Caki2 (cell line): ENCODE measurements at regions not wholly inside any gene's neighbourhood (a gene's known extent, or its start where the extent isn't known, plus 50 kb on each side); places are given as distances from the start of the nearest gene placed in this dataset.
"Not testable (repeated sequence)": the region's sequence is repeated elsewhere in the genome, so short reads cannot be mapped to it uniquely, and the experiment has no call there.

ENCODE experiments used
- DNase-seq: peaks from one replicate; pipeline ENCODE4 v3.0.0-alpha.2; 2015; ENCODE audit warnings: low read depth
- in situ Hi-C: cut with HindIII; loops from 2 replicates; pipeline ENCODE4 v1.10.0; 2016; ENCODE audit warnings: low sequenced_read_pairs, low pct_unique_long_range_greater_than_20kb, mixed read lengths

DNA sequence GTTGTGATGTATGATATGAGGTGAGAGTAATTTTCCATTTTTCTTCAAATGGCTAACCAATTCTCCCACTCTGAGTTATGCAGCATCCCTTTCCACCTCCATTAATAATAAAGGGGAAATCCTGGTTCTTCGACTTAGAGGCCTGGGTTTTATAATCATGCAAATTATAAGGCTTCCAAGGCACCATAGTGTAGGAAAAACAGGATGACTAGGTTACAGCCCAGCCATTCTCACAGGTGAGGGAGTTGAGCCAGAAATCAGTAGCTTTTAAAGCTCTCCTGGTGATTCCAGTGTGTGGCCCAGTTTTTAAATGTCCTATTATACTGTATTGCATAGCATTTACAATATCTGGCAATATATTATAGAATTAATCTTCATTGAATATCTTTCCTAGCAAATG, 203.1 kb downstream of the ARHGEF9 start:
- no peak for DNase-seq
- in situ Hi-C loops: no loop called here

GRCh38 chrX:63581398-63581797, 203.6 kb downstream of the ARHGEF9 start:
- in situ Hi-C loops: no loop called here
- DNase-seq: no peak

- in situ Hi-C loops: no loop called here
These were observed 208.5 kb downstream of the ARHGEF9 start for GRCh38 chrX:63576533-63576932.

GRCh38 chrX:63575700-63576099, 209.3 kb downstream of the ARHGEF9 start:
- in situ Hi-C loops, DNase-seq: not testable (repeated sequence)

More at GRCh38 chrX:63576533-63576932, 208.5 kb downstream of the ARHGEF9 start:
- DNase-seq: no peak

- in situ Hi-C loops: no loop called here
- DNase-seq: no peak
These were observed 215.7 kb upstream of the SPIN4 start for GRCh38 chrX:63566856-63567255.

GRCh38 chrX:63561425-63561824, 210.3 kb upstream of the SPIN4 start:
- in situ Hi-C loops: no loop called here
- DNase-seq: no peak

GRCh38 chrX:63560601-63561218, 209.6 kb upstream of the SPIN4 start:
- DNase-seq: peak; percentile 67
- in situ Hi-C loops: no loop called here

DNA sequence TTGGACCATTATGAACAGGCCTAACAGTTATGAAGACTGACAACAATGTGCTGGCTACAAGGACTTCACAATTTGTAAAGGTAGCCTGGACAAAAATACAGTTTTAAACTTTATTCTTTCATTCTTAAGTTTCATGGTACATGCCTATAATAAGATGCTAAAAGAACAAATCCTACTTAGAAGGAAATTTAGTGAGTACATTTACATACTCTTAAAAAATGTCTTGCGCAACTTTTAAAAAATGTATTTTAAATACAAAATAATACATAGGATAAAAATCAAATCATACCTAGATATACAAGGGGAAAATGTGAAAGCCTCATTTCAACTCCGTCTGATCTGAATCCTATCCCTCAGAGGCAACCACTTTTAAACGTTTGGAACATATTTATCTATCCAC, 200.7 kb upstream of the SPIN4 start:
- in situ Hi-C loops: no loop called here
- DNase-seq: no peak

DNA sequence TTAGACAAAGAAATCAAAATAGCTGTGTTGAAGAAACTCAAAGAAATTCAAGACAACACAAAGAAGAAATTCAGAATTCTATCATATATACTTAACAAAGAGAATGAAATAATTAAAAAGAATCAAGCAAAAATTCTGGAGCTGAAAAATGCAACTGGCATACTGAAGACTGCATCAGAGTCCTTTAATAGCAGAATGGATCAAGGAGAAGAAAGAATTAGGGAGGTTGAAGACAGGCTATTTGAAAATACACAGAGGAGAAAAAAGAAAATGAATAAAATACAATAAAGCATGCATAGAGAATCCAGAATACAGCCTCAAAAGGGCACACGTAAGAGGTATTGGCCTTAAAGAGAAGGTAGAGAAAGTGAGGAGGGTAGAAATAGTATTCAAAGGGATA, 179.5 kb upstream of the SPIN4 start:
- DNase-seq: no peak
- in situ Hi-C loops: no loop called here

DNA sequence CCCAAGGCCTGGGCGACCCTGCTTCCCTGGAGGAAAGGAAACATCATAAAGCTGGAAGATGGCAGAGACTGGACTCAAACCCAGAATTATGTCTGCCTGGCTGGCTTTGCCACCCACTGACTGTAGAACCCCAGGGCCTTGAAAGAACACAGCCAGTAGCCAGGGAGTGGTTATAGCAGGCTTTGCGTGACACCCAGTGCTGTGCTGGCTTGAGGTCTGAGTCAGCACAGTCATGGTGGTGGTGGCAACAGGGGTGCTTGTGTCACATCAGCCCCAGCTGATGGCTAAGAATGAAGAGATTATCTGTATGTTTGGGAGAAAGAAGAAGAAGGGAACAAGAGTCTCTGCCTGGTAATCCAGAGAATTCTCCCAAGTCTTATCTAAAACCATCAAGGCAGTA, 178.8 kb upstream of the SPIN4 start:
- DNase-seq: no peak
- in situ Hi-C loops: no loop called here

DNA sequence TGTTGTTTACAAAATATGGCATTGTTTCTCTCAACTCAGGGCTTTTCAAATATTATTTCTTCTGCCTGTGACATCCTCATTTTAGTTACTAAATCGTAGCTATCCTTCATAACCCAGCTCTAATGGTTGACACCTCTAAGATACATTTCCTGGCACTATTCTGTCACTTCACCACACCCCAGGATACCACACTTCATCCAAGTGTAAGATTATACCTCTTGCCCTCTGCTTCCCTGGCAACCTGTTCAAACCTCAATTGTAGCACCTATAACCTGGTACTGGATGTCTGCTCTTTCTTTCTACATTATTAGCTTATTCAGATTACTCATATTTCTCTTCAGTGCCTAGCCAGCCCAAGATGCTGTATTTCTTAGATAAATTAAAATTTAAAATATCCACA, 175.7 kb upstream of the SPIN4 start:
- in situ Hi-C loops: no loop called here
- DNase-seq: no peak

- DNase-seq: no peak
- in situ Hi-C loops: no loop called here
These were observed 174.4 kb upstream of the SPIN4 start for GRCh38 chrX:63525491-63525890.

DNA sequence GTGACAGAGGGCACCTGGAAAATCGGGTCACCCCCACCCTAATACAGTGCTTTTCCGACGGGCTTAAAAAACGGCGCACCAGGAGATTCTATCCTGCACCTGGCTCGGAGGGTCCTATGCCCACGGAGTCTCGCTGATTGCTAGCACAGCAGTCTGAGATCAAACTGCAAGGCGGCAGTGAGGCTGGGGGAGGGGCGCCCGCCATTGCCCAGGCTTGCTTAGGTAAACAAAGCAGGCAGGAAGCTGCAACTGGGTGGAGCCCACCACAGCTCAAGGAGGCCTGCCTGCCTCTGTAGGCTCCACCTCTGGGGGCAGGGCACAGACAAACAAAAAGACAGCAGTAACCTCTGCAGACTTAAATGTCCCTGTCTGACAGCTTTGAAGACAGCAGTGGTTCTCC, 168.2 kb upstream of the SPIN4 start:
- DNase-seq, in situ Hi-C loops: not testable (repeated sequence)

DNA sequence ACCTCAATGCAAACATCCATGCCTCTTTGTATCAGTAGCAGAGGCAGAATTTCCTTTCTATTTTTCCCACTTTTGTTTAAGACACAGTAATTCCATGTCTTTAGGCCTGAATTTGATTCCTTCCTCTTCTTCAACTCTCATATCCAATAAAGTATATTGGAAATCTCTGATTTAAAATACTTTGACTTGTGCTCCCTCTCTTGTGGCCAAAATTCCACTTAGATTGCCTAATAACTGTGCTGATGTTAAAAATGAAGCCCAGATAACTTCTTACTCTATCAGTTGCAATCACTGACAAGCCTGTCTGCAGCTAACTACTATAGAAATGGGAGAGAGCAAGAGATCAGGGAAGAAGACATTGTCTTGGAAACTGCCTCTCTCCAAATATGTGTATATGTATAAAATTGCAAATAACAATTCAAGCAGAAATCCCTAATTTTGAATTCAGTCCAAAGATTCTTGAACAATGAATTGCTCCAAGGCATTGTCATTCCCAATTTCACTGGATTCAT, 163.5 kb upstream of the SPIN4 start:
- no peak for DNase-seq
- in situ Hi-C loops: no loop called here

- DNase-seq: no peak
- in situ Hi-C loops: no loop called here
These were observed 162.9 kb upstream of the SPIN4 start for GRCh38 chrX:63513825-63514568.

- DNase-seq: no peak
- in situ Hi-C loops: no loop called here
These were observed 160.2 kb upstream of the SPIN4 start for GRCh38 chrX:63511361-63511760.

GRCh38 chrX:63508668-63509067, 157.5 kb upstream of the SPIN4 start:
- DNase-seq: no peak
- in situ Hi-C loops: no loop called here

- peak; percentile 16 for DNase-seq
- in situ Hi-C loops: no loop called here
These were observed 155.2 kb upstream of the SPIN4 start for GRCh38 chrX:63506320-63506719.

DNA sequence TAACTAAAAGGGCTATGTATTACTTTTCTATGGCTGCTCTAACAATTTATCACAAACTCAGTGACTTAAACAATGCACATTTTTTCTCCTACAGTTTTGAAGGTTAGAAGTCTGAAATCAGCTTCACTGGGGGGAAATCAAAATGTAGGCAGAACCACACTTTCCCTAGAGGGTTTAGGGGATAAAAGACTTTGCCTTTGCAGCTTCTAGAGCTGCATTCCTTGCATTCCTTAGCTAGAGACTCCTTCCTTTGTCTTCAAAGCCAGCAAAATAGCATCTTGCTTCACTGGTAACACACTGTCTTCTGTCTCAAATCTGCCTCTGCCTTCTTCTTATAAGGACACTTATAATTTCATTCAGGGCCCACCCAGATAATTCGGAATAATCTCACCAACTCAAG, 152.4 kb upstream of the SPIN4 start:
- DNase-seq: no peak
- in situ Hi-C loops: no loop called here
